Endodermal cell (in vitro differentiated cells): ENCODE measurements at regions not wholly inside any gene's neighbourhood (a gene's known extent, or its start where the extent isn't known, plus 50 kb on each side); places are given as distances from the start of the nearest gene placed in this dataset.

ENCODE experiments used
- DNase-seq: peaks from one replicate; pipeline ENCODE4 v3.0.0-alpha.2; 2017
- H3K27ac ChIP-seq: 2 replicates; pipeline ENCODE4 v1.5.1; 2013; ENCODE audit warnings: mild to moderate bottlenecking, low read depth, low read length, moderate library complexity
- H3K27me3 ChIP-seq: 2 replicates; pipeline ENCODE4 v1.6.1; 2013; ENCODE audit warnings: mild to moderate bottlenecking, low read length, moderate library complexity; ENCODE audit not compliant: insufficient read depth, control insufficient read depth, poor library complexity, severe bottlenecking
- H3K36me3 ChIP-seq: 2 replicates; pipeline ENCODE4 v1.7.0; 2013; ENCODE audit warnings: mild to moderate bottlenecking, low read length, moderate library complexity; ENCODE audit not compliant: control insufficient read depth, insufficient read depth
- H3K4me1 ChIP-seq: one replicate; pipeline ENCODE4 v1.7.0; 2013; ENCODE audit warnings: low read length; ENCODE audit not compliant: control insufficient read depth, insufficient read depth
- H3K4me3 ChIP-seq: 2 replicates; pipeline ENCODE4 v1.5.1; 2013; ENCODE audit warnings: mild to moderate bottlenecking, low read length, moderate library complexity
- H3K9ac ChIP-seq: 2 replicates; pipeline ENCODE4 v1.6.1; 2013; ENCODE audit warnings: mild to moderate bottlenecking, low read length, moderate library complexity; ENCODE audit not compliant: poor library complexity, severe bottlenecking; ENCODE audit errors: extremely low read depth
- H3K9me3 ChIP-seq: 2 replicates; pipeline ENCODE4 v1.6.1; 2013; ENCODE audit warnings: mild to moderate bottlenecking, low read length, moderate library complexity; ENCODE audit not compliant: control insufficient read depth
- H3K27ac Mint-ChIP-seq: 2 replicates; pipeline ENCODE4 v1.8.0; 2020; ENCODE audit warnings: mixed read lengths
- H3K27me3 Mint-ChIP-seq: 2 replicates; pipeline ENCODE4 v1.8.0; 2021; ENCODE audit warnings: mild to moderate bottlenecking, mixed read lengths; ENCODE audit not compliant: insufficient read depth
- H3K36me3 Mint-ChIP-seq: 2 replicates; pipeline ENCODE4 v1.8.0; 2020; ENCODE audit warnings: low read depth, mixed read lengths
- H3K4me1 Mint-ChIP-seq: 2 replicates; pipeline ENCODE4 v1.8.0; 2020; ENCODE audit warnings: mixed read lengths
- H3K4me3 Mint-ChIP-seq: 2 replicates; pipeline ENCODE4 v1.8.0; 2020; ENCODE audit warnings: mild to moderate bottlenecking, moderate library complexity, mixed read lengths
- H3K9me3 Mint-ChIP-seq: 2 replicates; pipeline ENCODE4 v1.8.0; 2020; ENCODE audit warnings: mild to moderate bottlenecking, mixed read lengths
- WGBS, 2 experiments: methylation state at CpG; one replicate each; pipeline versions ENCODE4 v1.1.5 to v1.1.7; 2013; ENCODE audit warnings: missing lambda C conversion rate in 2 of 2, mixed read lengths in 1 of 2; ENCODE audit not compliant: insufficient coverage in 1 of 2, insufficient read length in 1 of 2; 5-methylcytosine and 5-hydroxymethylcytosine counted together
- TF ChIP-seq, protein P1 (sequence below): fragments of 200-600 bp; sonication (generic); conservative IDR thresholded peaks from 2 replicates; pipeline ENCODE4 v1.5.0; 2021; ENCODE audit warnings: antibody characterized with exemption, mild to moderate bottlenecking

DNA sequence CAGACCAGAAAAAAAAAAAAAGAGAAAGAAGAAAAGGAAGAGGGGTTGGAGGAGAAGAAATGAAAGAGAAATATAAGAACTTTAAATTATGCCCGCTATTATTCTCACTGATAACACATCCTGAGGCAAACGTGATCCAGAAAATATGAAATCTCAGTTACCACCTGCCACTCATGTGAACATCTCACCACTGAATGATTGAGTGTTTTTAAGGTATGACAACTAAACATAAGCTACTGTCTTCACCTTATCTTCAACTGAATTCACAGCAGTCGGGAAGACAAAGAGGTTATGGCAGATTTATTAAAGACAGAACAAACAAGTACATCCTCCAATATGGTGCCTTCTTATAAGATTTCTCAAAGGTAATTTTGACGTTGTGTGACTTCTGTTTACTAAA lies 327.9 kb downstream of the TMEM161B start:
- H3K9me3 ChIP-seq: no peaks in the 10 kb centered on the region
- no peak overlapping the region for H3K27ac Mint-ChIP-seq
- DNase-seq: no peak
- H3K4me1 Mint-ChIP-seq: peaks cover 13% of the 10 kb centered on the region
- no peak overlapping the region for H3K4me3 Mint-ChIP-seq
- peaks cover 7% of the 10 kb centered on the region for H3K4me1 ChIP-seq
- no peak overlapping the region for H3K27ac ChIP-seq
- H3K36me3 Mint-ChIP-seq: no peaks in the 10 kb centered on the region
- 89% methylated on average over 3 of the region's 4 CpGs; no CpG with 5 or more reads in 1 of the 2 experiments for WGBS, 2 experiments
- no peaks in the 10 kb centered on the region for H3K9me3 Mint-ChIP-seq
- H3K9ac ChIP-seq: no peak overlapping the region
- no peaks in the 10 kb centered on the region for H3K27me3 Mint-ChIP-seq
- TF ChIP-seq, protein P1, sequence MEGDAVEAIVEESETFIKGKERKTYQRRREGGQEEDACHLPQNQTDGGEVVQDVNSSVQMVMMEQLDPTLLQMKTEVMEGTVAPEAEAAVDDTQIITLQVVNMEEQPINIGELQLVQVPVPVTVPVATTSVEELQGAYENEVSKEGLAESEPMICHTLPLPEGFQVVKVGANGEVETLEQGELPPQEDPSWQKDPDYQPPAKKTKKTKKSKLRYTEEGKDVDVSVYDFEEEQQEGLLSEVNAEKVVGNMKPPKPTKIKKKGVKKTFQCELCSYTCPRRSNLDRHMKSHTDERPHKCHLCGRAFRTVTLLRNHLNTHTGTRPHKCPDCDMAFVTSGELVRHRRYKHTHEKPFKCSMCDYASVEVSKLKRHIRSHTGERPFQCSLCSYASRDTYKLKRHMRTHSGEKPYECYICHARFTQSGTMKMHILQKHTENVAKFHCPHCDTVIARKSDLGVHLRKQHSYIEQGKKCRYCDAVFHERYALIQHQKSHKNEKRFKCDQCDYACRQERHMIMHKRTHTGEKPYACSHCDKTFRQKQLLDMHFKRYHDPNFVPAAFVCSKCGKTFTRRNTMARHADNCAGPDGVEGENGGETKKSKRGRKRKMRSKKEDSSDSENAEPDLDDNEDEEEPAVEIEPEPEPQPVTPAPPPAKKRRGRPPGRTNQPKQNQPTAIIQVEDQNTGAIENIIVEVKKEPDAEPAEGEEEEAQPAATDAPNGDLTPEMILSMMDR: no peak
- no peaks in the 10 kb centered on the region for H3K27me3 ChIP-seq
- no peak overlapping the region for H3K4me3 ChIP-seq
- H3K36me3 ChIP-seq: no peaks in the 10 kb centered on the region

DNA sequence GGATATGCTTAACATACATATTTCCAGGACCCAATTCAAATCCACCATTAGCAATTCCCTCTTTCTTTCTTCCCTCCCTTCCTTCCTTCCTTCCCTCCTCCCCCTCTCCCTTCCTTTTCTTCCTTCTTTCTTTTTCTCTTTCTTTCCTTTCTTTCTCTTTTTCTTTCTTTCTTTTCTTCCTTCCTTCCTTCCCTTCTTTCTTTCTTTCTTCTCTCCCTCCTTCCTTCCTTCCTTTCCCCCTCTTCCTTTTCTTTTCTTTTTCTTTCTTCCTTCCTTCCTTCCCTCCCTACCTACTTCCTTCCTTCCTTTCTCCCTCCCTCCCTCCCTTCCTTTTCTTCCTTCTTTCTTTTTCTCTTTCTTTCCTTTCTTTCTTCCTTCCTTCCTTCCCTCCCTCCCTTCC lies 332.0 kb downstream of the TMEM161B start:
- Histone ChIP-seq H3K4me3 (no peak overlapping the region), H3K36me3 (no peaks in the 10 kb centered on the region), H3K4me1 (no peaks in the 10 kb centered on the region), H3K9ac (no peak overlapping the region), H3K9me3 (no peaks in the 10 kb centered on the region), H3K27ac (no peak overlapping the region), H3K27me3 (no peaks in the 10 kb centered on the region)
- Mint-ChIP-seq H3K9me3 (peaks cover 3% of the 10 kb centered on the region), H3K27me3 (no peaks in the 10 kb centered on the region), H3K27ac (no peak overlapping the region), H3K4me3 (no peak overlapping the region), H3K36me3 (peaks cover 2% of the 10 kb centered on the region), H3K4me1 (peaks cover 3% of the 10 kb centered on the region)
- TF ChIP-seq, protein P1: no peak
- DNase-seq: no peak

DNA sequence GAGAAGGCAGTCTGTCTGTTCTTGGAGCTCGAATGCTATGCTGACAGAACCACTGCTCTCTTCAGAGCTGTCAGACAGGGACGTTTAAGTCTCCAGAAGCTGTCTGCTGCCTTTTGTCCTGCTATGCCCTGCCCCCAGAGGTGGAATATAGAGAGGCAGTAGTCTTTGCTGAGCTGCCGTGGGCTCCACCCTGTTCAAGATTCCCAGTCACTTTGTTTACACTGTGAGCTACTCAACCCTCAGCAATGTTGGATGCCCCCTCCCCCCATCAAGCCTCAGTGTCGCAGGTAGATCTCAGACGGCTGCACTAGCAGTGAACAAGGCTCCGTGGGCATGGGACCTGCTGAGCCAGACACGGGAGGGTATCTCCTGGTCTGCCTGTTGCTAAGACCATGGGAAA lies 344.2 kb downstream of the TMEM161B start:
- H3K4me1 Mint-ChIP-seq: peaks cover 7% of the 10 kb centered on the region
- no peak overlapping the region for H3K4me3 Mint-ChIP-seq
- TF ChIP-seq, protein P1: peak; percentile 48
- Histone ChIP-seq H3K27me3 (no peaks in the 10 kb centered on the region), H3K9ac (no peak overlapping the region), H3K36me3 (no peaks in the 10 kb centered on the region), H3K9me3 (no peaks in the 10 kb centered on the region), H3K27ac (no peak overlapping the region), H3K4me1 (peaks cover 3% of the 10 kb centered on the region), H3K4me3 (no peak overlapping the region)
- H3K27me3 Mint-ChIP-seq: peaks cover 34% of the 10 kb centered on the region
- peak; percentile 71 for DNase-seq
- WGBS, 2 experiments: 79 to 90% methylated on average over 2 to 7 of the region's 7 CpGs
- H3K36me3 Mint-ChIP-seq: no peaks in the 10 kb centered on the region
- peaks cover 16% of the 10 kb centered on the region for H3K9me3 Mint-ChIP-seq
- H3K27ac Mint-ChIP-seq: no peak overlapping the region
